ENCODE measurements at regions not wholly inside any gene's neighbourhood (a gene's known extent, or its start where the extent isn't known, plus 50 kb on each side); places are given as distances from the start of the nearest gene placed in this dataset.

DNA sequence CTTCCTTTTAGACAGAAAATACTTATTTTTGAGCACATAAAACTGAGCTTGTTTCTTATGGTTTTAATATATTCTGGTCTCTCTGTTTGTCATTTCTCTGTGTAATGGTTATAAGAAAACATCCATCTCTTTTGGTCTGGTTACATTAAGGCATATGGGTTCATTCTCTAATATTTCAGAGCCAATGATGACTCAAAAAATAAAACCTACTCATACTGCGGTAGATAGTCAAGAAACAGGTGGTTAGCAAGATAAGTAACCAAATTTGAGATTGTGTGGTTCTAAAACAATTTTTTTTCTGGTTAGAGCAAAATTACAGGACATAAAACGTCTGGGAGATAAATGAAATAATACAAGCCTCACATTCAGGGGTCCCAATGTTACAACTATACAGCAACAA, 654.5 kb downstream of the STIM2 start:
- H2AFZ ChIP-seq (ENCODE audit: low read length): no peak overlapping the region
- H3K4me1 ChIP-seq (ENCODE audit: control insufficient read depth, extremely low read depth, insufficient read depth, low read length): no peaks in the 10 kb centered on the region
- H3K9me3 ChIP-seq (ENCODE audit: control insufficient read depth, insufficient read depth, low read depth, low read length): no peaks in the 10 kb centered on the region
- no peaks in the 10 kb centered on the region for H3K27me3 ChIP-seq (ENCODE audit: control insufficient read depth, insufficient read depth, low read length)
- H3K27ac ChIP-seq (ENCODE audit: insufficient read depth, low read length): no peak overlapping the region
- H3K4me3 ChIP-seq (replicated peaks in 1 of 4; ENCODE audit: control extremely low read depth in 1 of 4, insufficient read depth in 1 of 4, low read depth in 3 of 4, low read length in 4 of 4): no peak overlapping the region
- no peak overlapping the region for H3K4me2 ChIP-seq (ENCODE audit: extremely low read depth, insufficient read depth, low read length)
- DNase-seq (ENCODE audit: low read depth in 2 of 2): peak in 1 of 2 donors; percentile 54
- TF ChIP-seq, protein P1, sequence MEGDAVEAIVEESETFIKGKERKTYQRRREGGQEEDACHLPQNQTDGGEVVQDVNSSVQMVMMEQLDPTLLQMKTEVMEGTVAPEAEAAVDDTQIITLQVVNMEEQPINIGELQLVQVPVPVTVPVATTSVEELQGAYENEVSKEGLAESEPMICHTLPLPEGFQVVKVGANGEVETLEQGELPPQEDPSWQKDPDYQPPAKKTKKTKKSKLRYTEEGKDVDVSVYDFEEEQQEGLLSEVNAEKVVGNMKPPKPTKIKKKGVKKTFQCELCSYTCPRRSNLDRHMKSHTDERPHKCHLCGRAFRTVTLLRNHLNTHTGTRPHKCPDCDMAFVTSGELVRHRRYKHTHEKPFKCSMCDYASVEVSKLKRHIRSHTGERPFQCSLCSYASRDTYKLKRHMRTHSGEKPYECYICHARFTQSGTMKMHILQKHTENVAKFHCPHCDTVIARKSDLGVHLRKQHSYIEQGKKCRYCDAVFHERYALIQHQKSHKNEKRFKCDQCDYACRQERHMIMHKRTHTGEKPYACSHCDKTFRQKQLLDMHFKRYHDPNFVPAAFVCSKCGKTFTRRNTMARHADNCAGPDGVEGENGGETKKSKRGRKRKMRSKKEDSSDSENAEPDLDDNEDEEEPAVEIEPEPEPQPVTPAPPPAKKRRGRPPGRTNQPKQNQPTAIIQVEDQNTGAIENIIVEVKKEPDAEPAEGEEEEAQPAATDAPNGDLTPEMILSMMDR (conservative IDR thresholded peaks at IDR 0.05 in 1 of 2, IDR thresholded peaks at IDR 0.05 in 1 of 2; ENCODE audit: low read depth in 1 of 2, low read length in 2 of 2): no peak
- no peak for TF ChIP-seq EZH2 (IDR thresholded peaks at IDR 0.05; ENCODE audit: low read length, missing control alignments)
- no peaks in the 10 kb centered on the region for H3K36me3 ChIP-seq (ENCODE audit: control insufficient read depth, insufficient read depth, low read length)
- no peaks in the 10 kb centered on the region for H3K79me2 ChIP-seq (ENCODE audit: control insufficient read depth, insufficient read depth, low read length)
- no peaks in the 10 kb centered on the region for H4K20me1 ChIP-seq (ENCODE audit: control insufficient read depth, extremely low read depth, insufficient read depth, low read length)
- no peak overlapping the region for H3K9ac ChIP-seq (ENCODE audit: insufficient read depth, low read length)

DNA sequence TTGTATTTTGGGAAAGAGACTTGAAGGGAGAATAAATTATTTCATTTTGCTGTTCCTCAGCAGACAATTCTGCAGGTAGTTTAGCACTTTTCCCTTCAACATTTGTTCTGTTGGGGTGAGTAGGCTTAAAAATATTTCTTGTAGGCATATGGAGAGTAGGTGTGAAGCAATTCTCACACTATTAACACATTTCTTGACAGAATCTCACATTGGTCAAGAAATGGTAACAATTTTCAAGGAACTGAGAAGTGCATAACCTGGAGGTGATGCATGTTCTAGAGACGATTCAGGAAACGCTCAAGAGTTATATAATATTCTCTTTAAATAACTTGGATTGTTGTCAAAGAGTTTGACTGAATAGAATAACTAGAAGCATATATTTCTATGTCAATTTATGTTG, 658.2 kb downstream of the STIM2 start:
- H4K20me1 ChIP-seq (ENCODE audit: control insufficient read depth, extremely low read depth, insufficient read depth, low read length): no peaks in the 10 kb centered on the region
- H3K79me2 ChIP-seq (ENCODE audit: control insufficient read depth, insufficient read depth, low read length): no peaks in the 10 kb centered on the region
- DNase-seq (ENCODE audit: low read depth in 2 of 2): no peak
- no peak overlapping the region for H2AFZ ChIP-seq (ENCODE audit: low read length)
- H3K9me3 ChIP-seq (ENCODE audit: control insufficient read depth, insufficient read depth, low read depth, low read length): no peaks in the 10 kb centered on the region
- TF ChIP-seq, protein P1 (conservative IDR thresholded peaks at IDR 0.05 in 1 of 2, IDR thresholded peaks at IDR 0.05 in 1 of 2; ENCODE audit: low read depth in 1 of 2, low read length in 2 of 2): no peak
- no peak for TF ChIP-seq EZH2 (IDR thresholded peaks at IDR 0.05; ENCODE audit: low read length, missing control alignments)
- no peaks in the 10 kb centered on the region for H3K4me1 ChIP-seq (ENCODE audit: control insufficient read depth, extremely low read depth, insufficient read depth, low read length)
- no peak overlapping the region for H3K27ac ChIP-seq (ENCODE audit: insufficient read depth, low read length)
- no peaks in the 10 kb centered on the region for H3K36me3 ChIP-seq (ENCODE audit: control insufficient read depth, insufficient read depth, low read length)
- no peak overlapping the region for H3K9ac ChIP-seq (ENCODE audit: insufficient read depth, low read length)
- H3K27me3 ChIP-seq (ENCODE audit: control insufficient read depth, insufficient read depth, low read length): no peaks in the 10 kb centered on the region
- no peak overlapping the region for H3K4me2 ChIP-seq (ENCODE audit: extremely low read depth, insufficient read depth, low read length)
- H3K4me3 ChIP-seq (replicated peaks in 1 of 4; ENCODE audit: control extremely low read depth in 1 of 4, insufficient read depth in 1 of 4, low read depth in 3 of 4, low read length in 4 of 4): no peak overlapping the region

DNA sequence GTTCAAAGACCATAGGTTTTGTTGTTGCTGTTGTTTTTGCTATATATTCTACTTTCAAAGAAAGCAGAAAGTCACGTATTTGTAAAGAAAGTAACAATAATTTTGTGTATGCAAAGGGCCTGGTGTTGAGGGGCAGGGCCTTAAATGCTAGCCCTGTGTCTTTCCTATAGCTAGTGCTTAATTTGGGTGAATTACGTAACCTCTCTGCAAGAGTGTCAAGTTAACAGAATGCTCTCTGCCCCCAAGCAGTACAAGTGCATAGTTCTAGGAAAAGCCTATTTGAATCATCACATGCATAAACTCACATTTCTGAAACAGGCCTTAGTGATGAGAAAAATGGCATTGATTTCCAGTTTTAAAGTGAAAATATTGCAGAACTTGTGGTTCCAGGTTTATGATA, 663.6 kb downstream of the STIM2 start:
- H3K4me2 ChIP-seq (ENCODE audit: extremely low read depth, insufficient read depth, low read length): no peak overlapping the region
- no peaks in the 10 kb centered on the region for H3K79me2 ChIP-seq (ENCODE audit: control insufficient read depth, insufficient read depth, low read length)
- H3K9me3 ChIP-seq (ENCODE audit: control insufficient read depth, insufficient read depth, low read depth, low read length): no peaks in the 10 kb centered on the region
- TF ChIP-seq EZH2 (IDR thresholded peaks at IDR 0.05; ENCODE audit: low read length, missing control alignments): no peak
- TF ChIP-seq, protein P1 (conservative IDR thresholded peaks at IDR 0.05 in 1 of 2, IDR thresholded peaks at IDR 0.05 in 1 of 2; ENCODE audit: low read depth in 1 of 2, low read length in 2 of 2): no peak
- H3K9ac ChIP-seq (ENCODE audit: insufficient read depth, low read length): no peak overlapping the region
- H3K4me3 ChIP-seq (replicated peaks in 1 of 4; ENCODE audit: control extremely low read depth in 1 of 4, insufficient read depth in 1 of 4, low read depth in 3 of 4, low read length in 4 of 4): no peak overlapping the region
- no peaks in the 10 kb centered on the region for H3K27me3 ChIP-seq (ENCODE audit: control insufficient read depth, insufficient read depth, low read length)
- no peaks in the 10 kb centered on the region for H4K20me1 ChIP-seq (ENCODE audit: control insufficient read depth, extremely low read depth, insufficient read depth, low read length)
- H3K4me1 ChIP-seq (ENCODE audit: control insufficient read depth, extremely low read depth, insufficient read depth, low read length): no peaks in the 10 kb centered on the region
- DNase-seq (ENCODE audit: low read depth in 2 of 2): no peak
- no peak overlapping the region for H3K27ac ChIP-seq (ENCODE audit: insufficient read depth, low read length)
- no peak overlapping the region for H2AFZ ChIP-seq (ENCODE audit: low read length)
- H3K36me3 ChIP-seq (ENCODE audit: control insufficient read depth, insufficient read depth, low read length): no peaks in the 10 kb centered on the region

Measured in fibroblast of lung (primary cell).